ENCODE measurements at regions not wholly inside any gene's neighbourhood (a gene's known extent, or its start where the extent isn't known, plus 50 kb on each side); places are given as distances from the start of the nearest gene placed in this dataset.

- Histone ChIP-seq H3K27me3 (no peaks in the 10 kb centered on the region), H3K4me3 (no peak overlapping the region), H3K27ac (no peak overlapping the region), H3K4me1 (no peaks in the 10 kb centered on the region), H3K9me3 (no peaks in the 10 kb centered on the region), H3K36me3 (no peaks in the 10 kb centered on the region)
- no peak for DNase-seq
- no peak for TF ChIP-seq CTCF (IDR thresholded peaks at IDR 0.05)
- 73 to 80% methylated on average over 10 of the region's 10 CpGs for WGBS, 2 donors
- no peak for ATAC-seq
- intact Hi-C loops (cut with DNase I), result no loop called here
These were observed 1511.0 kb downstream of the ARAP2 start for GRCh38 chr4:34733185-34733941.

GRCh38 chr4:34766935-34767334 lies 1477.4 kb downstream of the ARAP2 start:
- DNase-seq (no peak), ATAC-seq (no peak)
- Histone ChIP-seq H3K36me3 (no peaks in the 10 kb centered on the region), H3K4me1 (no peaks in the 10 kb centered on the region), H3K27me3 (no peaks in the 10 kb centered on the region), H3K4me3 (no peak overlapping the region), H3K27ac (no peak overlapping the region), H3K9me3 (no peaks in the 10 kb centered on the region)
- no peak for TF ChIP-seq CTCF (IDR thresholded peaks at IDR 0.05)
- intact Hi-C loops (cut with DNase I), result no loop called here
- WGBS, 2 donors, result 77% methylated on average over 1 of the region's 1 CpG

GRCh38 chr4:34767407-34767806 lies 1476.9 kb downstream of the ARAP2 start:
- TF ChIP-seq CTCF (IDR thresholded peaks at IDR 0.05), result no peak
- Histone ChIP-seq H3K9me3 (no peaks in the 10 kb centered on the region), H3K27ac (no peak overlapping the region), H3K4me1 (no peaks in the 10 kb centered on the region), H3K36me3 (no peaks in the 10 kb centered on the region), H3K27me3 (no peaks in the 10 kb centered on the region), H3K4me3 (no peak overlapping the region)
- WGBS, 2 donors, result 56 to 62% methylated on average over 2 of the region's 2 CpGs
- no peak for ATAC-seq
- DNase-seq, result no peak
- intact Hi-C loops (cut with DNase I), result no loop called here

- ATAC-seq (no peak), DNase-seq (no peak)
- no peaks in the 10 kb centered on the region for H3K36me3 ChIP-seq
- H3K4me1 ChIP-seq, result no peaks in the 10 kb centered on the region
- no peak overlapping the region for H3K27ac ChIP-seq
- no peaks in the 10 kb centered on the region for H3K27me3 ChIP-seq
- no peak overlapping the region for H3K4me3 ChIP-seq
- intact Hi-C loops (cut with DNase I), result no loop called here
- peaks cover 0 to 4% (median 0%) of the 10 kb centered on the region in 11 donors for H3K9me3 ChIP-seq
- no peak for TF ChIP-seq CTCF (IDR thresholded peaks at IDR 0.05)
- WGBS, 2 donors, result 72 to 78% methylated on average over 8 of the region's 8 CpGs
These were observed 1472.7 kb downstream of the ARAP2 start for GRCh38 chr4:34771632-34772031.
